Stimulated activated CD8-positive, alpha-beta memory T cell treated with anti-CD3 and anti-CD28 coated beads, Interleukin-7, amount 100 ng/mL, for 24 hours (primary cell): ENCODE measurements at regions not wholly inside any gene's neighbourhood (a gene's known extent, or its start where the extent isn't known, plus 50 kb on each side); places are given as distances from the start of the nearest gene placed in this dataset.

Source experiments
- DNase-seq: peaks from one replicate; pipeline ENCODE4 v3.0.0-alpha.2; 2020; ENCODE audit warnings: low read depth

GRCh38 chr15:79185199-79185598 is 94.6 kb upstream of the RASGRF1 start:
- DNase-seq, result peak; percentile 4

GRCh38 chr15:79184465-79184892 is 93.9 kb upstream of the RASGRF1 start:
- peak; percentile 32 for DNase-seq

GRCh38 chr15:79180318-79180717 is 89.7 kb upstream of the RASGRF1 start:
- DNase-seq, result no peak

GRCh38 chr15:79179597-79179996 is 89.0 kb upstream of the RASGRF1 start:
- DNase-seq, result no peak

- no peak for DNase-seq
Observed at GRCh38 chr15:79179108-79179561, 88.6 kb upstream of the RASGRF1 start.

- no peak for DNase-seq
Observed at GRCh38 chr15:79178594-79178993, 88.0 kb upstream of the RASGRF1 start.

- no peak for DNase-seq
Observed at GRCh38 chr15:79176151-79176550, 85.6 kb upstream of the RASGRF1 start.

- no peak for DNase-seq
Observed at GRCh38 chr15:79172801-79173460, 82.4 kb upstream of the RASGRF1 start.

GRCh38 chr15:79172032-79172481 is 81.5 kb upstream of the RASGRF1 start:
- DNase-seq, result no peak

- DNase-seq, result no peak
Observed at GRCh38 chr15:79171320-79172031, 80.9 kb upstream of the RASGRF1 start.

- no peak for DNase-seq
Observed at GRCh38 chr15:79170256-79170664, 79.7 kb upstream of the RASGRF1 start.

- no peak for DNase-seq
Observed at GRCh38 chr15:79169526-79170133, 79.0 kb upstream of the RASGRF1 start.

- no peak for DNase-seq
Observed at GRCh38 chr15:79168922-79169456, 78.4 kb upstream of the RASGRF1 start.

GRCh38 chr15:79167776-79168175 is 77.2 kb upstream of the RASGRF1 start:
- DNase-seq, result no peak

- DNase-seq, result no peak
Observed at GRCh38 chr15:79166311-79166955, 75.9 kb upstream of the RASGRF1 start.

GRCh38 chr15:79164465-79164864 is 73.9 kb upstream of the RASGRF1 start:
- DNase-seq, result no peak

GRCh38 chr15:79164043-79164442 is 73.5 kb upstream of the RASGRF1 start:
- DNase-seq, result no peak

- DNase-seq, result no peak
Observed at GRCh38 chr15:79163395-79163794, 72.8 kb upstream of the RASGRF1 start.

GRCh38 chr15:79161837-79162508 is 71.4 kb upstream of the RASGRF1 start:
- no peak for DNase-seq

GRCh38 chr15:79160211-79160610 is 69.6 kb upstream of the RASGRF1 start:
- DNase-seq, result no peak
